HEK293 (cell line): ENCODE measurements at regions not wholly inside any gene's neighbourhood (a gene's known extent, or its start where the extent isn't known, plus 50 kb on each side); places are given as distances from the start of the nearest gene placed in this dataset.

ENCODE experiments used
- CTCF ChIA-PET: fragments of 350-600 bp; formaldehyde crosslinking; extraction: SDS; loops from one replicate; lab custom pipeline; 2021; ENCODE audit warnings: antibody characterized with exemption; lab: Yijun Ruan, JAX
- POLR2A ChIA-PET: fragments of 300-600 bp; formaldehyde crosslinking; extraction: SDS; loops from one replicate; lab custom pipeline; 2020; ENCODE audit warnings: antibody characterized with exemption, inconsistent platforms; lab: Yijun Ruan, JAX
- H3K27ac ChIP-seq: fragments of 200-500 bp; sonication (Bioruptor generic); 2 replicates; pipeline ENCODE4 v1.5.1; 2014; ENCODE audit warnings: low read depth, low read length, control low read depth, inconsistent platforms; ENCODE audit errors: extremely low read depth
- H3K36me3 ChIP-seq, 2 experiments: fragments of 200-500 bp in 1 of 2; sonication (Bioruptor generic) in 1 of 2; 1 replicate in 1 of 2; 2 replicates in 1 of 2; pipeline ENCODE4 v1.5.1; 2014 to 2017; ENCODE audit warnings: inconsistent platforms in 2 of 2, low read length in 2 of 2; ENCODE audit not compliant: control insufficient read depth in 2 of 2, insufficient read depth in 1 of 2
- H3K4me1 ChIP-seq: fragments of 200-500 bp; sonication (Bioruptor generic); 2 replicates; pipeline ENCODE4 v1.5.1; 2014; ENCODE audit warnings: mild to moderate bottlenecking, low read length, inconsistent platforms; ENCODE audit not compliant: control insufficient read depth, insufficient read depth
- H3K4me3 ChIP-seq: 2 replicates; pipeline ENCODE4 v1.5.1; 2011; ENCODE audit warnings: low read depth, mild to moderate bottlenecking, control low read depth, low read length, moderate library complexity
- H3K9me3 ChIP-seq: fragments of 200-500 bp; sonication (Bioruptor generic); 2 replicates; pipeline ENCODE4 v1.5.1; 2014; ENCODE audit warnings: low read depth, low read length, inconsistent platforms; ENCODE audit not compliant: control insufficient read depth, insufficient read depth
- FEZF1 ChIP-seq: fragments of 450-650 bp; formaldehyde crosslinking; IDR thresholded peaks from 2 replicates; pipeline ENCODE4 v1.5.1; 2016; ENCODE audit warnings: missing biosample characterization, missing genetic modification characterization
- GLIS2 ChIP-seq: fragments of 450-650 bp; formaldehyde crosslinking; IDR thresholded peaks from 2 replicates; pipeline ENCODE4 v1.5.1; 2016; ENCODE audit warnings: missing biosample characterization, missing genetic modification characterization
- KLF7 ChIP-seq: fragments of 450-650 bp; formaldehyde crosslinking; IDR thresholded peaks from 2 replicates; pipeline ENCODE4 v1.5.1; 2016; ENCODE audit warnings: missing biosample characterization, missing genetic modification characterization, borderline replicate concordance
- MEIS1 ChIP-seq: sonication (generic); formaldehyde crosslinking; IDR thresholded peaks from 2 replicates; pipeline ENCODE4 v1.8.1; 2022; ENCODE audit warnings: missing genetic modification reagents, mild to moderate bottlenecking, borderline replicate concordance
- PRDM1 ChIP-seq: fragments of 450-650 bp; formaldehyde crosslinking; IDR thresholded peaks from 2 replicates; pipeline ENCODE4; 2016; ENCODE audit warnings: missing biosample characterization, missing genetic modification characterization
- YY1 ChIP-seq: fragments of 450-650 bp; formaldehyde crosslinking; IDR thresholded peaks from 2 replicates; pipeline ENCODE4 v1.5.1; 2018; ENCODE audit warnings: missing biosample characterization, missing genetic modification characterization
- YY2 ChIP-seq: fragments of 450-650 bp; formaldehyde crosslinking; IDR thresholded peaks from 2 replicates; pipeline ENCODE4 v1.5.1; 2016; ENCODE audit warnings: missing biosample characterization, missing genetic modification characterization
- ZBTB21 ChIP-seq: fragments of 450-650 bp; formaldehyde crosslinking; IDR thresholded peaks from 2 replicates; pipeline ENCODE4 v1.5.1; 2017; ENCODE audit warnings: missing biosample characterization, missing genetic modification characterization
- ZFHX2 ChIP-seq: fragments of 450-650 bp; formaldehyde crosslinking; conservative IDR thresholded peaks from 2 replicates; pipeline ENCODE4 v1.5.1; 2016; ENCODE audit warnings: missing biosample characterization, missing genetic modification characterization
- ZNF10 ChIP-seq: fragments of 450-650 bp; formaldehyde crosslinking; IDR thresholded peaks from 2 replicates; pipeline ENCODE4 v1.5.1; 2017; ENCODE audit warnings: missing biosample characterization, missing genetic modification characterization
- ZNF121 ChIP-seq: fragments of 450-650 bp; formaldehyde crosslinking; IDR thresholded peaks from 2 replicates; pipeline ENCODE4 v1.5.1; 2016; ENCODE audit warnings: missing biosample characterization, missing genetic modification characterization
- ZNF426 ChIP-seq: fragments of 450-650 bp; formaldehyde crosslinking; IDR thresholded peaks from 2 replicates; pipeline ENCODE4 v1.5.1; 2017; ENCODE audit warnings: missing biosample characterization, missing genetic modification characterization, mild to moderate bottlenecking, inconsistent platforms, moderate library complexity
- ZNF530 ChIP-seq: fragments of 450-650 bp; formaldehyde crosslinking; IDR thresholded peaks from 2 replicates; pipeline ENCODE4 v1.5.1; 2016; ENCODE audit warnings: low read depth, missing biosample characterization, missing genetic modification characterization
- ZNF558 ChIP-seq: fragments of 450-650 bp; formaldehyde crosslinking; IDR thresholded peaks from 2 replicates; pipeline ENCODE4 v1.5.1; 2016; ENCODE audit warnings: missing biosample characterization, missing genetic modification characterization
- ZNF561 ChIP-seq: fragments of 450-650 bp; IDR thresholded peaks from 2 replicates; pipeline ENCODE4 v1.5.1; 2018; ENCODE audit warnings: missing biosample characterization, missing genetic modification characterization, borderline replicate concordance
- ZNF660 ChIP-seq: fragments of 450-650 bp; IDR thresholded peaks from 2 replicates; pipeline ENCODE4 v1.5.1; 2018; ENCODE audit warnings: missing biosample characterization, mild to moderate bottlenecking, missing genetic modification characterization
- ZNF747 ChIP-seq: fragments of 450-650 bp; formaldehyde crosslinking; IDR thresholded peaks from 2 replicates; pipeline ENCODE4 v1.5.1; 2016; ENCODE audit warnings: missing biosample characterization, missing genetic modification characterization
- ZNF837 ChIP-seq: fragments of 450-650 bp; formaldehyde crosslinking; IDR thresholded peaks from 2 replicates; pipeline ENCODE4 v1.5.1; 2016; ENCODE audit warnings: missing biosample characterization, missing genetic modification characterization
- ZSCAN23 ChIP-seq: fragments of 450-650 bp; formaldehyde crosslinking; IDR thresholded peaks from 2 replicates; pipeline ENCODE4 v1.5.1; 2016; ENCODE audit warnings: missing biosample characterization, missing genetic modification characterization
- TF ChIP-seq, protein P1 (sequence below): fragments of 450-650 bp; formaldehyde crosslinking; IDR thresholded peaks from 2 replicates; pipeline ENCODE4 v1.5.1; 2016; ENCODE audit warnings: missing biosample characterization, missing genetic modification characterization, low read depth
- TF ChIP-seq, protein P2 (sequence below): fragments of 450-650 bp; formaldehyde crosslinking; IDR thresholded peaks from 2 replicates; pipeline ENCODE4 v1.5.1; 2016; ENCODE audit warnings: missing biosample characterization, missing genetic modification characterization
- TF ChIP-seq, protein P3 (sequence below): fragments of 450-650 bp; formaldehyde crosslinking; IDR thresholded peaks from 2 replicates; pipeline ENCODE4 v1.5.1; 2017; ENCODE audit warnings: missing biosample characterization, missing genetic modification characterization
- TF ChIP-seq, protein P4 (sequence below): fragments of 450-650 bp; formaldehyde crosslinking; IDR thresholded peaks from 2 replicates; pipeline ENCODE4 v1.5.1; 2017; ENCODE audit warnings: missing biosample characterization, mild to moderate bottlenecking, missing genetic modification characterization, moderate library complexity
- TF ChIP-seq, protein P5 (sequence below): fragments of 450-650 bp; formaldehyde crosslinking; IDR thresholded peaks from 2 replicates; pipeline ENCODE4 v1.5.1; 2016; ENCODE audit warnings: missing biosample characterization, missing genetic modification characterization
- TF ChIP-seq, protein P6 (sequence below): fragments of 450-650 bp; formaldehyde crosslinking; IDR thresholded peaks from 2 replicates; pipeline ENCODE4 v1.5.1; 2016; ENCODE audit warnings: missing biosample characterization, missing genetic modification characterization, low read depth

DNA sequence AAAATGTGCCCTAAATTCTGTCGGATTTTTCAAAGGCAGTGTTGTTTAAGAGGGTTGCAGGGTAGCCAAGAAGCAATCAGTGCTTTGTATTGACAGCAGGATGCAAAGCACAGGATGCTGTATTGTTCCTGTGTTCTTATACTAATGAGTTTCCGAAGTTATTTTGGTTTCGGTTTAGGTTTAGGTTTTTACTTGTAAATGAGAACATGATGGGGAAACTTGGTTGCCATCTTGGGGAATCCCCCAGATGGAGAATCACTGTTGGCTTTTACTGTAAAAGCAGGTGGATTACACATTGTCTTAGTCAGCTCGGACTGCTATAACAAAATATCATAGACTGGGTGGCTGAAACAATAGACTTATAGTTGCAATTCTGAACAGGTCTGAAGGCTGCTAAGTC lies 72.1 kb downstream of the INHBA start:
- CTCF ChIA-PET = no interaction called here
- POLR2A ChIA-PET = no interaction called here
- no peaks in the 10 kb centered on the region for H3K9me3 ChIP-seq
- TF ChIP-seq, protein P1, sequence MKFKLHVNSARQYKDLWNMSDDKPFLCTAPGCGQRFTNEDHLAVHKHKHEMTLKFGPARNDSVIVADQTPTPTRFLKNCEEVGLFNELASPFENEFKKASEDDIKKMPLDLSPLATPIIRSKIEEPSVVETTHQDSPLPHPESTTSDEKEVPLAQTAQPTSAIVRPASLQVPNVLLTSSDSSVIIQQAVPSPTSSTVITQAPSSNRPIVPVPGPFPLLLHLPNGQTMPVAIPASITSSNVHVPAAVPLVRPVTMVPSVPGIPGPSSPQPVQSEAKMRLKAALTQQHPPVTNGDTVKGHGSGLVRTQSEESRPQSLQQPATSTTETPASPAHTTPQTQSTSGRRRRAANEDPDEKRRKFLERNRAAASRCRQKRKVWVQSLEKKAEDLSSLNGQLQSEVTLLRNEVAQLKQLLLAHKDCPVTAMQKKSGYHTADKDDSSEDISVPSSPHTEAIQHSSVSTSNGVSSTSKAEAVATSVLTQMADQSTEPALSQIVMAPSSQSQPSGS (tag by site-specific recombination) = no peak
- TF ChIP-seq ZNF426 (tag by site-specific recombination) = no peak
- no peak for TF ChIP-seq ZNF530 (tag by site-specific recombination)
- TF ChIP-seq YY1 (tag by site-specific recombination) = no peak
- no peak for TF ChIP-seq ZNF747 (tag by site-specific recombination)
- no peak for TF ChIP-seq FEZF1 (tag by site-specific recombination)
- TF ChIP-seq, all 188 proteins: peak for 0
- no peaks in the 10 kb centered on the region for H3K4me1 ChIP-seq
- no peaks in the 10 kb centered on the region for H3K36me3 ChIP-seq
- H3K27ac ChIP-seq = no peak overlapping the region
- H3K4me3 ChIP-seq = no peak overlapping the region

DNA sequence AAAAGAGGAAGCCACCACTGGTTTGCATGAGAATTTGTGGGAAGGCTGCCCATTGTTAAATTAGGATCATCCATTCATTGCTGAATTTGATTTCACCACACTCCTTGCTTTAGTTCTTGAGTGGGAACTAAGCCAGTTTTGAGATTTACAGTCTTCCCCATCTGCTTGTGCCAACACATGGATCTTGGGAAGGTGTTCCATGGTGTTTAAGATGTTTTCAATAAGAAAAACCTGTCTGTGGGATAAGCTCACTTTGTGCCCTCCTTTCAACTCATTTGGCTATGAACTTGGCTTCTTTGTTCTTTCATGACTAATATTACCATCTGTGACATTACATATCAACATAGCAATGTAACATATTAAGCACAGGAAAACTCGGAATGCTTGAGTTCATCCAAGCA lies 73.2 kb downstream of the INHBA start:
- H3K36me3 ChIP-seq = no peaks in the 10 kb centered on the region
- H3K9me3 ChIP-seq = no peaks in the 10 kb centered on the region
- H3K27ac ChIP-seq = no peak overlapping the region
- ChIA-PET CTCF (no interaction called here), POLR2A (no interaction called here)
- TF ChIP-seq ZNF558 (tag by site-specific recombination) (no peak), GLIS2 (tag by site-specific recombination) (no peak), MEIS1 (CRISPR knock-in tag) (no peak), ZNF10 (no peak), ZNF561 (tag by site-specific recombination) (no peak), PRDM1 (tag by site-specific recombination) (no peak), ZNF660 (tag by site-specific recombination) (no peak), ZBTB21 (tag by site-specific recombination) (no peak), ZFHX2 (tag by site-specific recombination) (no peak), KLF7 (no peak), ZNF121 (tag by site-specific recombination) (no peak), ZNF837 (tag by site-specific recombination) (no peak), YY2 (tag by site-specific recombination) (no peak), ZSCAN23 (tag by site-specific recombination) (no peak), FEZF1 (tag by site-specific recombination) (no peak)
- TF ChIP-seq, protein P2, sequence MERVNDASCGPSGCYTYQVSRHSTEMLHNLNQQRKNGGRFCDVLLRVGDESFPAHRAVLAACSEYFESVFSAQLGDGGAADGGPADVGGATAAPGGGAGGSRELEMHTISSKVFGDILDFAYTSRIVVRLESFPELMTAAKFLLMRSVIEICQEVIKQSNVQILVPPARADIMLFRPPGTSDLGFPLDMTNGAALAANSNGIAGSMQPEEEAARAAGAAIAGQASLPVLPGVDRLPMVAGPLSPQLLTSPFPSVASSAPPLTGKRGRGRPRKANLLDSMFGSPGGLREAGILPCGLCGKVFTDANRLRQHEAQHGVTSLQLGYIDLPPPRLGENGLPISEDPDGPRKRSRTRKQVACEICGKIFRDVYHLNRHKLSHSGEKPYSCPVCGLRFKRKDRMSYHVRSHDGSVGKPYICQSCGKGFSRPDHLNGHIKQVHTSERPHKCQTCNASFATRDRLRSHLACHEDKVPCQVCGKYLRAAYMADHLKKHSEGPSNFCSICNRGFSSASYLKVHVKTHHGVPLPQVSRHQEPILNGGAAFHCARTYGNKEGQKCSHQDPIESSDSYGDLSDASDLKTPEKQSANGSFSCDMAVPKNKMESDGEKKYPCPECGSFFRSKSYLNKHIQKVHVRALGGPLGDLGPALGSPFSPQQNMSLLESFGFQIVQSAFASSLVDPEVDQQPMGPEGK (tag by site-specific recombination) = no peak
- TF ChIP-seq, protein P3, sequence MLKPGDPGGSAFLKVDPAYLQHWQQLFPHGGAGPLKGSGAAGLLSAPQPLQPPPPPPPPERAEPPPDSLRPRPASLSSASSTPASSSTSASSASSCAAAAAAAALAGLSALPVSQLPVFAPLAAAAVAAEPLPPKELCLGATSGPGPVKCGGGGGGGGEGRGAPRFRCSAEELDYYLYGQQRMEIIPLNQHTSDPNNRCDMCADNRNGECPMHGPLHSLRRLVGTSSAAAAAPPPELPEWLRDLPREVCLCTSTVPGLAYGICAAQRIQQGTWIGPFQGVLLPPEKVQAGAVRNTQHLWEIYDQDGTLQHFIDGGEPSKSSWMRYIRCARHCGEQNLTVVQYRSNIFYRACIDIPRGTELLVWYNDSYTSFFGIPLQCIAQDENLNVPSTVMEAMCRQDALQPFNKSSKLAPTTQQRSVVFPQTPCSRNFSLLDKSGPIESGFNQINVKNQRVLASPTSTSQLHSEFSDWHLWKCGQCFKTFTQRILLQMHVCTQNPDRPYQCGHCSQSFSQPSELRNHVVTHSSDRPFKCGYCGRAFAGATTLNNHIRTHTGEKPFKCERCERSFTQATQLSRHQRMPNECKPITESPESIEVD (tag by site-specific recombination) = no peak
- TF ChIP-seq, protein P4, sequence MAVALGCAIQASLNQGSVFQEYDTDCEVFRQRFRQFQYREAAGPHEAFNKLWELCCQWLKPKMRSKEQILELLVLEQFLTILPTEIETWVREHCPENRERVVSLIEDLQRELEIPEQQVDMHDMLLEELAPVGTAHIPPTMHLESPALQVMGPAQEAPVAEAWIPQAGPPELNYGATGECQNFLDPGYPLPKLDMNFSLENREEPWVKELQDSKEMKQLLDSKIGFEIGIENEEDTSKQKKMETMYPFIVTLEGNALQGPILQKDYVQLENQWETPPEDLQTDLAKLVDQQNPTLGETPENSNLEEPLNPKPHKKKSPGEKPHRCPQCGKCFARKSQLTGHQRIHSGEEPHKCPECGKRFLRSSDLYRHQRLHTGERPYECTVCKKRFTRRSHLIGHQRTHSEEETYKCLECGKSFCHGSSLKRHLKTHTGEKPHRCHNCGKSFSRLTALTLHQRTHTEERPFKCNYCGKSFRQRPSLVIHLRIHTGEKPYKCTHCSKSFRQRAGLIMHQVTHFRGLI (tag by site-specific recombination) = no peak
- TF ChIP-seq, protein P5, sequence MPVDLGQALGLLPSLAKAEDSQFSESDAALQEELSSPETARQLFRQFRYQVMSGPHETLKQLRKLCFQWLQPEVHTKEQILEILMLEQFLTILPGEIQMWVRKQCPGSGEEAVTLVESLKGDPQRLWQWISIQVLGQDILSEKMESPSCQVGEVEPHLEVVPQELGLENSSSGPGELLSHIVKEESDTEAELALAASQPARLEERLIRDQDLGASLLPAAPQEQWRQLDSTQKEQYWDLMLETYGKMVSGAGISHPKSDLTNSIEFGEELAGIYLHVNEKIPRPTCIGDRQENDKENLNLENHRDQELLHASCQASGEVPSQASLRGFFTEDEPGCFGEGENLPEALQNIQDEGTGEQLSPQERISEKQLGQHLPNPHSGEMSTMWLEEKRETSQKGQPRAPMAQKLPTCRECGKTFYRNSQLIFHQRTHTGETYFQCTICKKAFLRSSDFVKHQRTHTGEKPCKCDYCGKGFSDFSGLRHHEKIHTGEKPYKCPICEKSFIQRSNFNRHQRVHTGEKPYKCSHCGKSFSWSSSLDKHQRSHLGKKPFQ (tag by site-specific recombination) = no peak
- TF ChIP-seq, protein P6, sequence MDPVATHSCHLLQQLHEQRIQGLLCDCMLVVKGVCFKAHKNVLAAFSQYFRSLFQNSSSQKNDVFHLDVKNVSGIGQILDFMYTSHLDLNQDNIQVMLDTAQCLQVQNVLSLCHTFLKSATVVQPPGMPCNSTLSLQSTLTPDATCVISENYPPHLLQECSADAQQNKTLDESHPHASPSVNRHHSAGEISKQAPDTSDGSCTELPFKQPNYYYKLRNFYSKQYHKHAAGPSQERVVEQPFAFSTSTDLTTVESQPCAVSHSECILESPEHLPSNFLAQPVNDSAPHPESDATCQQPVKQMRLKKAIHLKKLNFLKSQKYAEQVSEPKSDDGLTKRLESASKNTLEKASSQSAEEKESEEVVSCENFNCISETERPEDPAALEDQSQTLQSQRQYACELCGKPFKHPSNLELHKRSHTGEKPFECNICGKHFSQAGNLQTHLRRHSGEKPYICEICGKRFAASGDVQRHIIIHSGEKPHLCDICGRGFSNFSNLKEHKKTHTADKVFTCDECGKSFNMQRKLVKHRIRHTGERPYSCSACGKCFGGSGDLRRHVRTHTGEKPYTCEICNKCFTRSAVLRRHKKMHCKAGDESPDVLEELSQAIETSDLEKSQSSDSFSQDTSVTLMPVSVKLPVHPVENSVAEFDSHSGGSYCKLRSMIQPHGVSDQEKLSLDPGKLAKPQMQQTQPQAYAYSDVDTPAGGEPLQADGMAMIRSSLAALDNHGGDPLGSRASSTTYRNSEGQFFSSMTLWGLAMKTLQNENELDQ (tag by site-specific recombination) = no peak
- H3K4me3 ChIP-seq = no peak overlapping the region
- H3K4me1 ChIP-seq = no peaks in the 10 kb centered on the region
